ENCODE measurements at regions not wholly inside any gene's neighbourhood (a gene's known extent, or its start where the extent isn't known, plus 50 kb on each side); places are given as distances from the start of the nearest gene placed in this dataset.

DNA sequence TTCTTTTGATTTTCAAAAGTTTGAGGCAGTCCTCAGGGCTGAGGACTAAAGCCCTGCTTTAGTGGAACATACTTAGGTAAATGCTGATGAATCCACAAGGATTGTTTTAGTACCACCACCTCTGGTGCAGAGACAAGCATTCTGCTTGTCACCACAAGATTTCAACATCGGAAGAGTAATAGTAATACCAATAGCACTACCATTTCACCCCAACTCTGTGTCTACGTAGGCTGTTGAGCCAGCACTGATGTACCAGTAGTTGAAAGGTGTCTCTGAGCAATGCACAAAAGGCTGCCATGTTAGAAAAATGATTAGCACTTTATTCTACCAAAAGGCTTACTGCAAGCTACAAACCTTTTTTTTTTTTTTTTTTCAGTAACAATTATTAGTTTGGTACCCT is 213.2 kb upstream of the SLC24A2 start:
- no peak for TF ChIP-seq CTCF (conservative IDR thresholded peaks at IDR 0.05; ENCODE audit: low read length)
- no peak for TF ChIP-seq EZH2phosphoT487 (IDR thresholded peaks at IDR 0.05; ENCODE audit: borderline replicate concordance, low read depth, low read length)

Measured in OCI-LY7 (cell line).